HUES48 (cell line): ENCODE measurements at regions not wholly inside any gene's neighbourhood (a gene's known extent, or its start where the extent isn't known, plus 50 kb on each side); places are given as distances from the start of the nearest gene placed in this dataset.

Source experiments
- H3K27ac ChIP-seq: one replicate; pipeline ENCODE4 v1.7.0; 2013; ENCODE audit warnings: low read depth, low read length, inconsistent platforms
- H3K27me3 ChIP-seq: 2 replicates; pipeline ENCODE4 v1.6.1; 2013; ENCODE audit warnings: mild to moderate bottlenecking, low read length; ENCODE audit not compliant: control insufficient read depth, insufficient read depth
- H3K36me3 ChIP-seq: 2 replicates; pipeline ENCODE4 v1.6.1; 2013; ENCODE audit warnings: low read length; ENCODE audit not compliant: control insufficient read depth, insufficient read depth
- H3K4me1 ChIP-seq: 2 replicates; pipeline ENCODE4 v1.6.1; 2013; ENCODE audit warnings: mild to moderate bottlenecking, low read length; ENCODE audit not compliant: control insufficient read depth, insufficient read depth
- H3K4me3 ChIP-seq: 2 replicates; pipeline ENCODE4 v1.5.1; 2013; ENCODE audit warnings: mild to moderate bottlenecking, low read depth, low read length
- H3K9ac ChIP-seq: 2 replicates; pipeline ENCODE4 v1.6.1; 2013; ENCODE audit warnings: mild to moderate bottlenecking, low read depth, low read length, moderate library complexity
- H3K9me3 ChIP-seq: 2 replicates; pipeline ENCODE4 v1.6.1; 2013; ENCODE audit warnings: low read length; ENCODE audit not compliant: control insufficient read depth, insufficient read depth

GRCh38 chr2:160955578-160955977 lies 204.7 kb upstream of the TANK start:
- H3K4me3 ChIP-seq = no peak overlapping the region
- H3K36me3 ChIP-seq = no peaks in the 10 kb centered on the region
- H3K27me3 ChIP-seq = no peaks in the 10 kb centered on the region
- H3K9me3 ChIP-seq = no peaks in the 10 kb centered on the region
- no peaks in the 10 kb centered on the region for H3K4me1 ChIP-seq
- H3K9ac ChIP-seq = no peak overlapping the region
- H3K27ac ChIP-seq = no peak overlapping the region

GRCh38 chr2:160956243-160956802 lies 203.9 kb upstream of the TANK start:
- H3K9me3 ChIP-seq = no peaks in the 10 kb centered on the region
- H3K4me3 ChIP-seq = no peak overlapping the region
- no peaks in the 10 kb centered on the region for H3K27me3 ChIP-seq
- H3K9ac ChIP-seq = no peak overlapping the region
- H3K36me3 ChIP-seq = no peaks in the 10 kb centered on the region
- no peak overlapping the region for H3K27ac ChIP-seq
- no peaks in the 10 kb centered on the region for H3K4me1 ChIP-seq

GRCh38 chr2:160963957-160964356 lies 196.3 kb upstream of the TANK start:
- peaks cover 6% of the 10 kb centered on the region; the same call in 1 of the 2 replicates for H3K4me1 ChIP-seq
- no peaks in the 10 kb centered on the region for H3K27me3 ChIP-seq
- H3K9me3 ChIP-seq = no peaks in the 10 kb centered on the region
- H3K9ac ChIP-seq = no peak overlapping the region
- no peak overlapping the region for H3K27ac ChIP-seq
- H3K36me3 ChIP-seq = no peaks in the 10 kb centered on the region
- H3K4me3 ChIP-seq = no peak overlapping the region

GRCh38 chr2:160967523-160967922 lies 192.7 kb upstream of the TANK start:
- no peaks in the 10 kb centered on the region for H3K9me3 ChIP-seq
- H3K36me3 ChIP-seq = no peaks in the 10 kb centered on the region
- peaks cover 12% of the 10 kb centered on the region for H3K4me1 ChIP-seq
- H3K27me3 ChIP-seq = no peaks in the 10 kb centered on the region
- H3K4me3 ChIP-seq = no peak overlapping the region
- H3K9ac ChIP-seq = no peak overlapping the region
- no peak overlapping the region for H3K27ac ChIP-seq

GRCh38 chr2:160968183-160968582 lies 192.0 kb upstream of the TANK start:
- no peak overlapping the region for H3K4me3 ChIP-seq
- H3K4me1 ChIP-seq = peaks cover 12% of the 10 kb centered on the region
- no peaks in the 10 kb centered on the region for H3K36me3 ChIP-seq
- no peaks in the 10 kb centered on the region for H3K9me3 ChIP-seq
- H3K27ac ChIP-seq = no peak overlapping the region
- H3K9ac ChIP-seq = no peak overlapping the region
- no peaks in the 10 kb centered on the region for H3K27me3 ChIP-seq

- no peaks in the 10 kb centered on the region for H3K36me3 ChIP-seq
- H3K4me3 ChIP-seq = peak overlapping the region; percentile 24; the same call in 1 of the 2 replicates
- H3K27me3 ChIP-seq = no peaks in the 10 kb centered on the region
- H3K27ac ChIP-seq = peak overlapping the region; percentile 93
- peaks cover 7% of the 10 kb centered on the region for H3K4me1 ChIP-seq
- H3K9ac ChIP-seq = peak overlapping the region; percentile 46
- H3K9me3 ChIP-seq = no peaks in the 10 kb centered on the region
Measured at GRCh38 chr2:160970052-160970965, 189.9 kb upstream of the TANK start.

GRCh38 chr2:160973991-160974390 lies 186.2 kb upstream of the TANK start:
- H3K4me3 ChIP-seq = no peak overlapping the region
- no peak overlapping the region for H3K27ac ChIP-seq
- H3K27me3 ChIP-seq = no peaks in the 10 kb centered on the region
- H3K4me1 ChIP-seq = peaks cover 7% of the 10 kb centered on the region
- H3K9me3 ChIP-seq = no peaks in the 10 kb centered on the region
- no peaks in the 10 kb centered on the region for H3K36me3 ChIP-seq
- no peak overlapping the region for H3K9ac ChIP-seq

GRCh38 chr2:160974803-160975202 lies 185.4 kb upstream of the TANK start:
- H3K4me3 ChIP-seq = no peak overlapping the region
- H3K9me3 ChIP-seq = peaks cover 4% of the 10 kb centered on the region; the same call in 1 of the 2 replicates
- no peaks in the 10 kb centered on the region for H3K36me3 ChIP-seq
- no peak overlapping the region for H3K9ac ChIP-seq
- H3K27ac ChIP-seq = no peak overlapping the region
- peaks cover 6% of the 10 kb centered on the region for H3K4me1 ChIP-seq
- H3K27me3 ChIP-seq = no peaks in the 10 kb centered on the region

GRCh38 chr2:160976797-160977196 lies 183.4 kb upstream of the TANK start:
- H3K4me1 ChIP-seq = no peaks in the 10 kb centered on the region
- H3K27me3 ChIP-seq = no peaks in the 10 kb centered on the region
- H3K27ac ChIP-seq = no peak overlapping the region

GRCh38 chr2:160977376-160977775 lies 182.9 kb upstream of the TANK start:
- Histone ChIP-seq H3K27me3 (no peaks in the 10 kb centered on the region), H3K4me3 (no peak overlapping the region), H3K27ac (no peak overlapping the region), H3K9ac (no peak overlapping the region), H3K4me1 (no peaks in the 10 kb centered on the region), H3K36me3 (no peaks in the 10 kb centered on the region), H3K9me3 (peaks cover 4% of the 10 kb centered on the region; the same call in 1 of the 2 replicates)

More at GRCh38 chr2:160976797-160977196, 183.4 kb upstream of the TANK start:
- Histone ChIP-seq H3K9ac (no peak overlapping the region), H3K36me3 (no peaks in the 10 kb centered on the region), H3K9me3 (peaks cover 4% of the 10 kb centered on the region; the same call in 1 of the 2 replicates), H3K4me3 (no peak overlapping the region)

GRCh38 chr2:160977854-160978253 lies 182.4 kb upstream of the TANK start:
- H3K27me3 ChIP-seq = no peaks in the 10 kb centered on the region
- H3K9ac ChIP-seq = no peak overlapping the region
- no peaks in the 10 kb centered on the region for H3K4me1 ChIP-seq
- peaks cover 4% of the 10 kb centered on the region; the same call in 1 of the 2 replicates for H3K9me3 ChIP-seq
- no peak overlapping the region for H3K27ac ChIP-seq
- no peak overlapping the region for H3K4me3 ChIP-seq
- no peaks in the 10 kb centered on the region for H3K36me3 ChIP-seq
